ENCODE measurements at regions not wholly inside any gene's neighbourhood (a gene's known extent, or its start where the extent isn't known, plus 50 kb on each side); places are given as distances from the start of the nearest gene placed in this dataset.

GRCh38 chr13:61095885-61096284 is 319.8 kb downstream of the PCDH20 start:
- Histone ChIP-seq H3K4me2 (ENCODE audit: control insufficient read depth, insufficient read depth) (no peak overlapping the region), H3K27ac (ENCODE audit: control insufficient read depth, insufficient read depth) (no peak overlapping the region), H2AFZ (ENCODE audit: control insufficient read depth, low read depth, low read length) (no peak overlapping the region), H3K9ac (ENCODE audit: control insufficient read depth, insufficient read depth, low read length) (no peak overlapping the region), H3K4me1 (ENCODE audit: control insufficient read depth, insufficient read depth, low read length) (no peaks in the 10 kb centered on the region), H3K36me3 (ENCODE audit: control insufficient read depth in 2 of 2, insufficient read depth in 2 of 2, low read length in 1 of 2) (no peaks in the 10 kb centered on the region), H3K4me3 (no peak overlapping the region), H3K27me3 (replicated peaks in 1 of 2; ENCODE audit: control insufficient read depth in 2 of 2, insufficient read depth in 2 of 2, low read length in 1 of 2) (no peaks in the 10 kb centered on the region), H4K20me1 (ENCODE audit: control insufficient read depth, insufficient read depth) (no peaks in the 10 kb centered on the region), H3K9me3 (replicated peaks; ENCODE audit: control insufficient read depth, insufficient read depth, low read length) (no peaks in the 10 kb centered on the region), H3K79me2 (ENCODE audit: control insufficient read depth, insufficient read depth, low read length) (no peaks in the 10 kb centered on the region)
- DNase-seq (ENCODE audit: low read depth, low spot score): no peak
- POLR2A ChIA-PET: no interaction called here
- RAD21 ChIA-PET (ENCODE audit: unreplicated experiment): no interaction called here
- intact Hi-C loops (cut with micrococcal nuclease; ENCODE audit: unreplicated experiment): no loop called here
- TF ChIP-seq IRF5 (IDR thresholded peaks at IDR 0.05; ENCODE audit: borderline replicate concordance) (no peak), STAT1 (conservative IDR thresholded peaks at IDR 0.05) (no peak), PKNOX1 (IDR thresholded peaks at IDR 0.05) (no peak), PRDM15 (CRISPR knock-in tag; IDR thresholded peaks at IDR 0.05) (no peak)
- ATAC-seq: no peak
- no peak for FAIRE-seq
- in situ Hi-C loops (cut with MboI): no loop called here
- SMC1A ChIA-PET (ENCODE audit: uncharacterized antibody, unreplicated experiment): no interaction called here
- CTCF ChIA-PET: no interaction called here
- BruUV-seq (replicated peaks): no TSS peak

All from GM12878 (cell line).